ENCODE measurements at regions not wholly inside any gene's neighbourhood (a gene's known extent, or its start where the extent isn't known, plus 50 kb on each side); places are given as distances from the start of the nearest gene placed in this dataset.
A peak's percentile ranks its signal among the peaks of the same experiment; 100 is the strongest.

DNA sequence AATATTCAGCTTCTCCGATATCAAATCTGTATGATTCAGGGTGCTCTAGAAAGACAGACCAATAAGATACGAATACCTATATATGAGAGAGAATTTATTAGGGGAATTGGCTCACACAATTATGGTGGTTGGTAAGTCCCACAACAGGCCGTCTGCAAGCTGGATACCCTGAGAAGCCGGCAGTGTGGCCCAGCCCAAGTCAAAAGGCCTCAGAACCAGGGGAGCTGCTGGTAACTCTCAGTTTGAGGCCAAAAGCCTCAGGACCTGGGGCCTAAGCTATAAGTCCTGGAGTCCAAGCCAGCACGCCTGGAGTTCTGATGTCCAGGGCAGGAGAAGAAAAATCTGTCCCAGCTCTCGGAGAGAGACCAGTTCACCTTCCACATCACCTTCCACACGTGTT lies 318.7 kb downstream of the BRD1 start:
- Histone ChIP-seq H3K4me2 (no peak overlapping the region), H3K27ac (no peak overlapping the region), H3K4me3 (no peak overlapping the region), H3K9ac (no peak overlapping the region), H3K9me3 (replicated peaks in 1 of 11) (peaks cover 9 to 33% (median 20%) of the 10 kb centered on the region in 11 experiments; a peak in 21 of 22 replicates), H4K20me1 (no peaks in the 10 kb centered on the region), H3K36me3 (no peaks in the 10 kb centered on the region), H3K27me3 (no peaks in the 10 kb centered on the region), H3K4me1 (peaks cover 18 to 29% (median 23%) of the 10 kb centered on the region in 10 experiments)
- no peak for TF ChIP-seq Cebpa-rat (IDR thresholded peaks at IDR 0.05)

DNA sequence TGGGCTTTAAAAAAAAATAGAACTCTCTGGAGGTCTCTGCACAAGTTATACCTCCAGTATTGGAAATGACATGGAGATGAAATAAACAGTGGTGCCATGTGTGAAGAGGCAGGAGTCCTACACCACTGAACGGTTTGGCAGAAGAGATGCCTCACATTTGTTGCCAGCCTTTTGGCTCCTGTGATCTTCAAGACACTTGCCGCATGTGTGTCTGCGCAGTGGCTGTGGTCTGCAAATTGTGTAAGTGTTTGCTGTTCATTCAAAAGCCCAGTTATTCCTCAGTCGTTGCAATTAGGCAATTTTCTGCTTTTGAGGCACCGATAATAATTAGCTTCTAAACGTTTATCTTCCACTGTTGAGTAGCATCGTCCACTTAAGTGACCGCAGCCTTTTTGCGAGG lies 319.1 kb downstream of the BRD1 start:
- H3K27ac ChIP-seq, result no peak overlapping the region
- H3K27me3 ChIP-seq, result no peaks in the 10 kb centered on the region
- no peak overlapping the region for H3K4me3 ChIP-seq
- no peak overlapping the region for H3K4me2 ChIP-seq
- H4K20me1 ChIP-seq, result no peaks in the 10 kb centered on the region
- TF ChIP-seq Cebpa-rat (IDR thresholded peaks at IDR 0.05), result no peak
- no peak overlapping the region for H3K9ac ChIP-seq
- peaks cover 9 to 34% (median 20%) of the 10 kb centered on the region in 11 experiments; a peak in 21 of 22 replicates for H3K9me3 ChIP-seq (replicated peaks in 1 of 11)
- no peaks in the 10 kb centered on the region for H3K36me3 ChIP-seq
- H3K4me1 ChIP-seq, result peaks cover 14 to 29% (median 23%) of the 10 kb centered on the region in 10 experiments

DNA sequence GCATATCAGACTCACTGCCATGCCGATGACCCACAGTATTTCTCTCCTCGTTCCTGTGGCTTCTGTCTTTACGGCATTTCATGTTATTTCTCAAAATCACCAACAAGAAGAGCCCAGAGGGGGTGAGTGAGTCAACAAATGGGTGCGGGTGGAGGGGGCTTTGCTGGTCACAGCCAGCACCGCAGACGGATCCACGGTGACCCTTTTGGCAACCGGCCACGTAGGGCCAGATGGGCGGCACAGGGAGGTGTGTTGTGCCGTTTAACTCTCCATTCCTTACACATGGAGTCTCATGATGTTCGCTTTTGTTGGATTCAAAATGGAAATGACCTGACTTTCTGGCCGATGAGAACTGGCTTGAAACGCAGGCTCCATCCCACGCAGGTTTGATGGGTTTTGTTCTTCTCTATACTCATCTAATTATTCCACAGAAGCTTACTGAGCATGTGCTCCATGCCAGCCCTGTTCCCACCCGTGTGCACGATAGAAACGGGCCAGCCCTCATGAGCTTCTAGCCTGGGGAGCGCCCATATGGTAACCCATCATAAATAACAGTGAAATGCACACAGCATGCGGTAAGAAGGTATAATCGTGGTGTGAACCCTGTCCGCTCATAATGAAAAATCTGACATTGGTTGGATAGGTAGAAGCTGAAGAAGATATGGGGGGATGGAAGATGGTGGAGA lies 319.9 kb downstream of the BRD1 start:
- peaks cover 10 to 24% (median 19%) of the 10 kb centered on the region in 10 experiments for H3K4me1 ChIP-seq
- no peak overlapping the region for H3K4me2 ChIP-seq

DNA sequence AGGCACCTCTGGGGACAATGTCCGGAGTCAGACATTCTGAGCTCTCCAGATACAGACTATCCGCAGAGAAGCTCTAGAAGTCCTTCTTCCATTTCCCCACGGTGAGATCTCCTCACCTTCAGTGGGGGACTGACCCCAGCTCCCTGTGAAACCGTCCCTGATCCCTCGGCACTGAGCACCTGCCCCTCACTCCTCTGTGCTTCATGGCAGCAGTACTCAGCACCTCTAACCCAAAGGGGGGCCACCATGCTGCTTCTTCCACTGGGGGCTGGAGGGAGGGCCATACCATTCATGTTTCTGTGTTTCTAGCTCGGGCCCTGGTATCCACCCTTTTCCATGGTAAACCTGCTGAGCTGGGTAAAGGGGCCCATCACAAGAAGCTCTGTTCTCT lies 321.7 kb downstream of the BRD1 start:
- no peak overlapping the region for H3K4me3 ChIP-seq
- H3K9me3 ChIP-seq (replicated peaks in 1 of 11), result peaks cover 5 to 29% (median 12%) of the 10 kb centered on the region in 11 experiments; a peak in 21 of 22 replicates
- no peak overlapping the region for H3K4me2 ChIP-seq
- peaks cover 0 to 12% (median 8%) of the 10 kb centered on the region in 10 experiments; a peak in 9 of 20 replicates for H3K4me1 ChIP-seq
- H3K36me3 ChIP-seq, result no peaks in the 10 kb centered on the region
- no peaks in the 10 kb centered on the region for H3K27me3 ChIP-seq
- H4K20me1 ChIP-seq, result no peaks in the 10 kb centered on the region
- no peak for TF ChIP-seq Cebpa-rat (IDR thresholded peaks at IDR 0.05)
- H3K27ac ChIP-seq, result no peak overlapping the region
- no peak overlapping the region for H3K9ac ChIP-seq

More for the DNA sequence above, 319.9 kb downstream of the BRD1 start:
- Histone ChIP-seq H3K27me3 (no peaks in the 10 kb centered on the region), H3K9ac (no peak overlapping the region), H3K36me3 (no peaks in the 10 kb centered on the region), H3K9me3 (replicated peaks in 1 of 11) (peaks cover 9 to 26% (median 20%) of the 10 kb centered on the region in 11 experiments; a peak in 21 of 22 replicates), H3K27ac (no peak overlapping the region), H3K4me3 (no peak overlapping the region), H4K20me1 (no peaks in the 10 kb centered on the region)
- no peak for TF ChIP-seq Cebpa-rat (IDR thresholded peaks at IDR 0.05)

DNA sequence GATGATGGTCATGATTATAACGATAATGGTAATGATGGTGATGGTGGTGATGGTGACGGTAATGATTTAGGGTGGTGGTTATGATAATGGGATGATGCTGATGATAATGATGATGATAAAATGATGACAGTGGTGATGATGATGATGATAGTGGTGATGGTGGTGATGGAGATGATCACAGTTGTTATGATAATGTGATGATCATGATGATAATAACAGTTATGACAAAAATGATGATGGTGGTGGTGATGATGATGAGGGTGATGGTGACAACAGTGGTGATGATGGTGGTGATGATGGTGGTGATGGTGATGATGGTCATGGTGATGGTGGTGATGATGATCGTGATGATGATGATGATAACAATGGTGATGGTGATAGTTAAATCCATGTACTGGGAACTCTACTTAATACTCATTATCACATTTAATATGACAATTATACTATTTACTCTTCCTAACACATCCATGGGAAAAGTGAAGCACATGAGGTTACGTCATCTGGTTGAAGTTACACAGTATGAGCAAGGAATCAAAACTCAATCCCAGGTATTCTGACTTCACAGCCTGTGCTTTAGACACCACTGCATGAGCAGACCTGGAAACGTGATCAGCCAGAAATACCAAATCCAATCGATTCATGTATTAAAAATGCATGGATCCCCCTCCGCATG lies 322.2 kb downstream of the BRD1 start:
- Histone ChIP-seq H3K9me3 (replicated peaks in 1 of 11) (peaks cover 0 to 23% (median 7%) of the 10 kb centered on the region in 11 experiments; a peak in 19 of 22 replicates), H3K36me3 (no peaks in the 10 kb centered on the region), H3K9ac (no peak overlapping the region), H3K4me1 (peaks cover 0 to 12% (median 8%) of the 10 kb centered on the region in 10 experiments; a peak in 9 of 20 replicates), H3K27ac (no peak overlapping the region), H4K20me1 (no peaks in the 10 kb centered on the region), H3K4me2 (no peak overlapping the region), H3K4me3 (no peak overlapping the region), H3K27me3 (no peaks in the 10 kb centered on the region)
- TF ChIP-seq Cebpa-rat (IDR thresholded peaks at IDR 0.05), result no peak

DNA sequence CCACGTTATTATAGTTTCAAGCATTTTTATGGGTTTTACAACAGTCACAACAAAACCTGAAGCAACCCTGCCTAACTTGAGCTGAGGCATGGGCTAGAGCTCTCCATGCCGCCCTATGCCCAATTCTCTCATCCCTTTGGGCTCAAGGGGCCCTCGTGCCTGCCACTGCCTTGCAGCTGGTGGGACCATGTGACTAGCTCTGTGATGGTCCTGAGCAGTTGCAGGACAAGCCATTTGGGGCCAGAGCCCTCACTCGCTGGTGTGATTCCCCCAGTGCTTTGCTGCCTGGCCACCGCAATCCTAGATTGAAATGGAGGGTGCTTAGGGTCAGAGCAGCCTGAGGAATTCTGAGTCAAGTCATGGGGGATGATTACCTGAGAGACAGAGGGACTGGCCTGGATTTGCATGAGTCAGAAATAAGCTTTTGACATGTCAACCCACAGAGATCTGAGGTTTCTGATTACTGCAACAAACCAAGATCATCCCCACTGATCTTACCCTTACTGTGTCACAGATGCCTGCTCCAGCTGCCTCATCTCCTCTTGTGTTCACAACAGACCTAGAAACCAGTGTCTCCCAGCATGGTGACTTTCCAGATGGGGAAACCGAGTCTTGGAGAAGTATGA lies 323.7 kb downstream of the BRD1 start:
- Histone ChIP-seq H3K36me3 (no peaks in the 10 kb centered on the region), H3K27ac (no peak overlapping the region), H3K4me2 (peak overlapping the region in 6 of 11 experiments; percentile 0 to 39 (median 3); a peak in 6 of 22 replicates), H3K9ac (no peak overlapping the region), H4K20me1 (no peaks in the 10 kb centered on the region), H3K27me3 (no peaks in the 10 kb centered on the region), H3K9me3 (replicated peaks in 1 of 11) (peaks cover 0 to 20% (median 6%) of the 10 kb centered on the region in 11 experiments; a peak in 13 of 22 replicates), H3K4me1 (peaks cover 0 to 12% (median 8%) of the 10 kb centered on the region in 10 experiments; a peak in 9 of 20 replicates), H3K4me3 (no peak overlapping the region)
- no peak for TF ChIP-seq Cebpa-rat (IDR thresholded peaks at IDR 0.05)

DNA sequence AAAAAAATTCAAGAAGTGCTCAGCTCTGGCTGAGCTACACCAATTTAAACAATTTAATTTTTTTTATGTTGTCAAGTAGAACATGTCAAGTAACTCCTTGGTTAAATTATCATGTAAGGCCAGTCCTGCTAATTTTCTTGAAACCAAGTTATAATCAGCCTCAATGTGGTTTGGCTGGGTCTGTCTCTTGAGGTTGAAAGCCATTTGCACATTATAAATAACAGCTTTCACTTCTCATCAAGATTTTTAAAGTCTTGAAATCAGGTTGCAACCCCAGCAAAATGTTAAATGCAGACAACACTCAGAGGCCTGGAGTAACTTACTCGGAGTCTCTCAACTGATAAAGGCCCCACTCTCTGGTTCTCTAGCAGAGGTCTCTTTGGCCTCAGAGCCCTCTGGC lies 324.4 kb downstream of the BRD1 start:
- TF ChIP-seq Cebpa-rat (IDR thresholded peaks at IDR 0.05), result no peak
- H3K27ac ChIP-seq, result no peak overlapping the region
- H3K36me3 ChIP-seq, result no peaks in the 10 kb centered on the region
- H3K4me2 ChIP-seq, result peak overlapping the region in 6 of 11 experiments; percentile 0 to 39 (median 3); a peak in 6 of 22 replicates
- H3K9me3 ChIP-seq (replicated peaks in 1 of 11), result peaks cover 0 to 20% (median 6%) of the 10 kb centered on the region in 11 experiments; a peak in 13 of 22 replicates
- H3K27me3 ChIP-seq, result no peaks in the 10 kb centered on the region
- no peaks in the 10 kb centered on the region for H4K20me1 ChIP-seq
- H3K4me3 ChIP-seq, result no peak overlapping the region
- H3K9ac ChIP-seq, result no peak overlapping the region
- H3K4me1 ChIP-seq, result peaks cover 0 to 12% (median 8%) of the 10 kb centered on the region in 10 experiments; a peak in 9 of 20 replicates

DNA sequence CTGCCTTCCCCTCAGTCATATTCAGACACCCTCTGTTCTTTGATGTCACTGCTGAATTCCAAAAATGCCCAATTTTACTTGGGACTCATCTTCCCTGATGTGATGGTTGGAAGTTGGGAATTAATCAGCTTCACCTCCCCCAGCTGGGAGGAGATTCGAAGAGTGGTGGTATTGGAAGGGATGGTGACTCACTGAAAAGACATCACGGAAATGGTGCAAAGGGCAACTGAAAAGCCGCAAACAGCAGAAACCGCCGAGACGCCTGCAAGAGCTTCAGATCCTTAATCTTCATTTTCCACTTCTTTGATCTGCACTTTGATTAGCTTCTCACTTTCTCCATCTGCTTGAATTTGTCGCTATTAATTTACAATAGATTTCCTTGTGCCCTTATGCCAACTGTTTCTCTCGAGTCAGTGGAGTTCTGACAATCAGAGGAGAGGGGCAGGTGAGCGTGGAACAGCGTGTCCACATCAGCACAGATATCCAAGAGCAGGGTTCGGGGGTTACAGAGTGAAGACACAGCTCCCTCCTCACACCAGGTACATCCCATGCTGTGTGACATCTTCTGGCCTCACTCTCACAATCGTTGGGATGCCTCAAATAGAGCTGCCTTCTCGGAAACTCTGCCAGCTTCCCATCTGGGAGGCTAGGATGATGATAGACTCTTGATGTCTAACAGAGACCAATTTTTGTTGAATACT lies 325.4 kb downstream of the BRD1 start:
- H3K4me2 ChIP-seq, result no peak overlapping the region

More for the DNA sequence above, 325.4 kb downstream of the BRD1 start:
- Histone ChIP-seq H3K27me3 (no peaks in the 10 kb centered on the region), H3K36me3 (no peaks in the 10 kb centered on the region), H3K4me1 (peaks cover 0 to 12% (median 9%) of the 10 kb centered on the region in 10 experiments; a peak in 9 of 20 replicates), H3K9ac (no peak overlapping the region), H3K27ac (no peak overlapping the region), H3K9me3 (replicated peaks in 1 of 11) (peaks cover 0 to 22% (median 7%) of the 10 kb centered on the region in 11 experiments; a peak in 13 of 22 replicates), H3K4me3 (no peak overlapping the region), H4K20me1 (no peaks in the 10 kb centered on the region)
- no peak for TF ChIP-seq Cebpa-rat (IDR thresholded peaks at IDR 0.05)
